Aorta (tissue), 5 donors: ENCODE measurements at regions not wholly inside any gene's neighbourhood (a gene's known extent, or its start where the extent isn't known, plus 50 kb on each side); places are given as distances from the start of the nearest gene placed in this dataset.

ENCODE experiments used
- ATAC-seq: fragments of 200-7000 bp; cut with Tn5 transposase; one replicate; pipeline ENCODE4 v1.9.1; 2022; ENCODE audit warnings: moderate library complexity; ENCODE audit not compliant: low FRiP score
- DNase-seq, 2 donors: peaks; one replicate each; pipeline ENCODE4 v3.0.0-alpha.2; 2020
- H3K27ac ChIP-seq, 2 donors: one replicate each; pipeline ENCODE4 v1.5.1; 2013; ENCODE audit warnings: low read length in 2 of 2, mild to moderate bottlenecking in 2 of 2, moderate library complexity in 2 of 2, control low read depth in 1 of 2, inconsistent platforms in 1 of 2, low read depth in 1 of 2
- H3K27me3 ChIP-seq, 2 donors: one replicate each; pipeline ENCODE4 v1.6.1; 2013; ENCODE audit warnings: control low read depth in 1 of 2, low read length in 1 of 2, mild to moderate bottlenecking in 1 of 2, moderate library complexity in 1 of 2; ENCODE audit not compliant: insufficient read depth in 2 of 2, control insufficient read depth in 1 of 2
- H3K36me3 ChIP-seq, 2 donors: one replicate each; pipeline ENCODE4 v1.6.1; 2013; ENCODE audit warnings: control low read depth in 1 of 2, low read length in 1 of 2, mild to moderate bottlenecking in 1 of 2; ENCODE audit not compliant: insufficient read depth in 2 of 2, control insufficient read depth in 1 of 2
- H3K4me1 ChIP-seq, 2 donors: one replicate each; pipeline ENCODE4 v1.6.1; 2013; ENCODE audit warnings: low read length in 2 of 2, control low read depth in 1 of 2, mild to moderate bottlenecking in 1 of 2, moderate library complexity in 1 of 2; ENCODE audit not compliant: insufficient read depth in 2 of 2, control insufficient read depth in 1 of 2
- H3K4me3 ChIP-seq, 2 donors: one replicate each; pipeline ENCODE4 v1.5.1; 2013; ENCODE audit warnings: low read length in 2 of 2, control low read depth in 1 of 2, mild to moderate bottlenecking in 1 of 2
- H3K9me3 ChIP-seq: one replicate; pipeline ENCODE4 v1.6.1; 2013; ENCODE audit warnings: mild to moderate bottlenecking, low read length; ENCODE audit not compliant: control insufficient read depth
- WGBS, 2 donors: extraction: QIAGEN DNeasy Blood & Tissue Kit; methylation state at CpG; one replicate each; pipeline ENCODE4 v1.1.7; 2013; 5-methylcytosine and 5-hydroxymethylcytosine counted together
- intact Hi-C, 2 donors: fragments of 100-400 bp; cut with DNase I; formaldehyde crosslinking; loops; one replicate each; pipeline versions ENCODE4 v1.14.2 to v1.15.0; 2022
- donor health status: healthy with polysubstance abuse.
- donor health status: Bipolar disorder and iron deficiency.
- donor health status: DM: no; HTN: no; CAD: no.
- donor health status: DM: no; HTN: no; CAD: no.
- donor health status: DM: yes; HTN: yes; CAD: no.

- WGBS, 2 donors = 58 to 95% methylated on average over 2 of the region's 2 CpGs
- Histone ChIP-seq H3K27me3 (no peaks in the 10 kb centered on the region), H3K36me3 (no peaks in the 10 kb centered on the region), H3K27ac (no peak overlapping the region), H3K4me3 (no peak overlapping the region), H3K4me1 (peaks cover 0 to 6% of the 10 kb centered on the region in 2 donors), H3K9me3 (no peaks in the 10 kb centered on the region)
- intact Hi-C loops = no loop called here
- ATAC-seq (no peak), DNase-seq (no peak)
Measured at GRCh38 chr9:87243602-87244001, 254.1 kb upstream of the DAPK1 start.

- H3K36me3 ChIP-seq = no peaks in the 10 kb centered on the region
- no peak overlapping the region for H3K27ac ChIP-seq
- DNase-seq (no peak), ATAC-seq (no peak)
- intact Hi-C loops = no loop called here
- H3K4me3 ChIP-seq = no peak overlapping the region
- H3K4me1 ChIP-seq = no peaks in the 10 kb centered on the region
- WGBS, 2 donors = 85 to 91% methylated on average over 4 of the region's 4 CpGs
- no peaks in the 10 kb centered on the region for H3K9me3 ChIP-seq
- H3K27me3 ChIP-seq = no peaks in the 10 kb centered on the region
Measured at GRCh38 chr9:87245271-87245670, 252.4 kb upstream of the DAPK1 start.

- intact Hi-C loops = no loop called here
- no peaks in the 10 kb centered on the region for H3K4me1 ChIP-seq
- H3K27ac ChIP-seq = no peak overlapping the region
- DNase-seq (no peak), ATAC-seq (no peak)
- no peaks in the 10 kb centered on the region for H3K36me3 ChIP-seq
- no peak overlapping the region for H3K4me3 ChIP-seq
- WGBS, 2 donors = 92 to 96% methylated on average over 5 of the region's 5 CpGs
- H3K27me3 ChIP-seq = no peaks in the 10 kb centered on the region
- H3K9me3 ChIP-seq = no peaks in the 10 kb centered on the region
Measured at GRCh38 chr9:87247097-87247496, 250.6 kb upstream of the DAPK1 start.

- H3K36me3 ChIP-seq = no peaks in the 10 kb centered on the region
- no peak overlapping the region for H3K4me3 ChIP-seq
- no peak overlapping the region for H3K27ac ChIP-seq
- no peak for DNase-seq
- 61 to 65% methylated on average over 3 of the region's 3 CpGs for WGBS, 2 donors
- no peaks in the 10 kb centered on the region for H3K4me1 ChIP-seq
- H3K9me3 ChIP-seq = no peaks in the 10 kb centered on the region
- no peaks in the 10 kb centered on the region for H3K27me3 ChIP-seq
- no peak for ATAC-seq
- intact Hi-C loops = no loop called here
Measured at GRCh38 chr9:87249029-87249428, 248.6 kb upstream of the DAPK1 start.

- Histone ChIP-seq H3K4me3 (no peak overlapping the region), H3K27me3 (no peaks in the 10 kb centered on the region), H3K9me3 (no peaks in the 10 kb centered on the region), H3K27ac (no peak overlapping the region), H3K36me3 (no peaks in the 10 kb centered on the region), H3K4me1 (no peaks in the 10 kb centered on the region)
- ATAC-seq = no peak
- intact Hi-C loops = loop anchor here in 1 of 2 donors (10.0 kb wide), 1 partner anchor 65 kb away; no protein-coding TSS in a partner anchor
- DNase-seq = no peak
- 96 to 100% methylated on average over 1 of the region's 1 CpG for WGBS, 2 donors
Measured at GRCh38 chr9:87250205-87250604, 247.5 kb upstream of the DAPK1 start.

GRCh38 chr9:87255431-87256155 is 242.1 kb upstream of the DAPK1 start:
- no peaks in the 10 kb centered on the region for H3K36me3 ChIP-seq
- H3K4me3 ChIP-seq = no peak overlapping the region
- intact Hi-C loops = loop anchor here in 1 of 2 donors (10.0 kb wide), 1 partner anchor 59 kb away; no protein-coding TSS in a partner anchor
- H3K27me3 ChIP-seq = no peaks in the 10 kb centered on the region
- ATAC-seq (peak; percentile 35), DNase-seq (no peak)
- H3K4me1 ChIP-seq = peaks cover 0 to 3% of the 10 kb centered on the region in 2 donors
- H3K27ac ChIP-seq = no peak overlapping the region
- no peaks in the 10 kb centered on the region for H3K9me3 ChIP-seq
- WGBS, 2 donors = 36 to 37% methylated on average over 11 of the region's 11 CpGs

GRCh38 chr9:87256973-87257372 is 240.7 kb upstream of the DAPK1 start:
- intact Hi-C loops = loop anchor here in 1 of 2 donors (10.0 kb wide), 1 partner anchor 58 kb away; no protein-coding TSS in a partner anchor
- Histone ChIP-seq H3K9me3 (no peaks in the 10 kb centered on the region), H3K36me3 (no peaks in the 10 kb centered on the region), H3K4me1 (peaks cover 0 to 3% of the 10 kb centered on the region in 2 donors), H3K27ac (no peak overlapping the region), H3K27me3 (no peaks in the 10 kb centered on the region), H3K4me3 (no peak overlapping the region)
- DNase-seq = no peak
- no peak for ATAC-seq

- no peak overlapping the region for H3K27ac ChIP-seq
- 70 to 73% methylated on average over 20 of the region's 20 CpGs for WGBS, 2 donors
- peaks cover 0 to 3% of the 10 kb centered on the region in 2 donors for H3K4me1 ChIP-seq
- no peaks in the 10 kb centered on the region for H3K9me3 ChIP-seq
- no peaks in the 10 kb centered on the region for H3K27me3 ChIP-seq
- intact Hi-C loops = loop anchor here in 1 of 2 donors (10.0 kb wide), 2 partner anchors 55 kb away; no protein-coding TSS in a partner anchor
- no peak overlapping the region for H3K4me3 ChIP-seq
- peak; percentile 24 for ATAC-seq
- H3K36me3 ChIP-seq = no peaks in the 10 kb centered on the region
- no peak for DNase-seq
Measured at GRCh38 chr9:87259543-87260518, 237.8 kb upstream of the DAPK1 start.
